22Rv1 (cell line): ENCODE measurements at regions not wholly inside any gene's neighbourhood (a gene's known extent, or its start where the extent isn't known, plus 50 kb on each side); places are given as distances from the start of the nearest gene placed in this dataset.

Source experiments
- H3K27ac ChIP-seq: fragments of 450-650 bp; 2 replicates; pipeline ENCODE4 v1.5.1; 2017
- CTCF ChIP-seq: fragments of 450-650 bp; IDR thresholded peaks from 2 replicates; pipeline ENCODE4 v1.5.1; 2017; ENCODE audit warnings: mild to moderate bottlenecking
- ZFX ChIP-seq: fragments of 450-650 bp; IDR thresholded peaks from 2 replicates; pipeline ENCODE4 v1.6.1; 2017; ENCODE audit warnings: antibody characterized with exemption, borderline replicate concordance

GRCh38 chr12:89933911-89934310 is 225.3 kb upstream of the ATP2B1 start:
- no peak for TF ChIP-seq ZFX
- TF ChIP-seq CTCF, result no peak
- no peak overlapping the region for H3K27ac ChIP-seq

- no peak for TF ChIP-seq ZFX
- TF ChIP-seq CTCF, result no peak
- H3K27ac ChIP-seq, result no peak overlapping the region
Observed at GRCh38 chr12:89932954-89933353, 224.3 kb upstream of the ATP2B1 start.

- TF ChIP-seq CTCF (no peak), ZFX (no peak)
- H3K27ac ChIP-seq, result no peak overlapping the region
Observed at GRCh38 chr12:89928467-89928866, 219.8 kb upstream of the ATP2B1 start.

GRCh38 chr12:89927226-89927698 is 218.6 kb upstream of the ATP2B1 start:
- H3K27ac ChIP-seq, result no peak overlapping the region

GRCh38 chr12:89924191-89924590 is 215.6 kb upstream of the ATP2B1 start:
- no peak overlapping the region for H3K27ac ChIP-seq
- TF ChIP-seq CTCF (no peak), ZFX (no peak)

More at GRCh38 chr12:89927226-89927698, 218.6 kb upstream of the ATP2B1 start:
- TF ChIP-seq CTCF (no peak), ZFX (no peak)

- no peak for TF ChIP-seq CTCF
- no peak for TF ChIP-seq ZFX
- H3K27ac ChIP-seq, result no peak overlapping the region
Observed at GRCh38 chr12:89923091-89923490, 214.5 kb upstream of the ATP2B1 start.

GRCh38 chr12:89920866-89921265 is 212.2 kb upstream of the ATP2B1 start:
- no peak overlapping the region for H3K27ac ChIP-seq
- TF ChIP-seq ZFX (no peak), CTCF (no peak)
